Right lobe of liver (tissue), 4 donors: ENCODE measurements at regions not wholly inside any gene's neighbourhood (a gene's known extent, or its start where the extent isn't known, plus 50 kb on each side); places are given as distances from the start of the nearest gene placed in this dataset.
"Not testable (repeated sequence)": the region's sequence is repeated elsewhere in the genome, so short reads cannot be mapped to it uniquely, and the experiment has no call there.

Source experiments
- POLR2A ChIP-seq: fragments of 450-650 bp; IDR thresholded peaks from one replicate; pipeline ENCODE4 v1.6.1; 2017; ENCODE audit warnings: antibody characterized with exemption, mild to moderate bottlenecking
- TF ChIP-seq, protein P1 (sequence below), 4 donors: fragments of 200-600 bp in 3 of 4; fragments of 450-650 bp in 1 of 4; IDR thresholded peaks; one replicate each; pipeline versions ENCODE4 v1.5.1 to v1.8.0; 2016 to 2022; ENCODE audit warnings: antibody characterized with exemption in 4 of 4, mild to moderate bottlenecking in 2 of 4
- donor health status: DM: no; HTN: no; CAD: no.
- donor health status: DM: no; HTN: no; CAD: no.
- donor health status: DM: no; HTN: yes; CAD: no.

DNA sequence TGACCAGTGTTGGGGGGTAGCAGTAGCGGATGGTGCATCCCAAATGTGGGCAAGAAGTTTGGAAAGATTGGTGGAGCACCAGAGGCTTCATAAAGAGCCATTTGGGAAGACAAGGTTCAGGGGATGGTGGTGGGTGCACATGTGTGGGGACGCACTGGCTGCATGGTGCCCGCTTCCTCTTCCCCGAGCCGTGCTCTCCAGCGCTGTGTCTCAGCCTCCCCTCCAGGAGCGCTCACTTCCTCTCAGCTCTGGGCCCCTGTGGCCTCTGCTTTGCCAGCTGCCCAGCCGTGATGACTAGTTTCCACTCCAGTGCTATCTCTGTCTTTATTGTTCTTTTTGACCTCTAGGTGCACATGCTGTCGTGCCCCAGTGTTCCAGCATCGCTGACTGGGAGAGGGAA, 78.2 kb upstream of the CRYM start:
- TF ChIP-seq, protein P1, sequence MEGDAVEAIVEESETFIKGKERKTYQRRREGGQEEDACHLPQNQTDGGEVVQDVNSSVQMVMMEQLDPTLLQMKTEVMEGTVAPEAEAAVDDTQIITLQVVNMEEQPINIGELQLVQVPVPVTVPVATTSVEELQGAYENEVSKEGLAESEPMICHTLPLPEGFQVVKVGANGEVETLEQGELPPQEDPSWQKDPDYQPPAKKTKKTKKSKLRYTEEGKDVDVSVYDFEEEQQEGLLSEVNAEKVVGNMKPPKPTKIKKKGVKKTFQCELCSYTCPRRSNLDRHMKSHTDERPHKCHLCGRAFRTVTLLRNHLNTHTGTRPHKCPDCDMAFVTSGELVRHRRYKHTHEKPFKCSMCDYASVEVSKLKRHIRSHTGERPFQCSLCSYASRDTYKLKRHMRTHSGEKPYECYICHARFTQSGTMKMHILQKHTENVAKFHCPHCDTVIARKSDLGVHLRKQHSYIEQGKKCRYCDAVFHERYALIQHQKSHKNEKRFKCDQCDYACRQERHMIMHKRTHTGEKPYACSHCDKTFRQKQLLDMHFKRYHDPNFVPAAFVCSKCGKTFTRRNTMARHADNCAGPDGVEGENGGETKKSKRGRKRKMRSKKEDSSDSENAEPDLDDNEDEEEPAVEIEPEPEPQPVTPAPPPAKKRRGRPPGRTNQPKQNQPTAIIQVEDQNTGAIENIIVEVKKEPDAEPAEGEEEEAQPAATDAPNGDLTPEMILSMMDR (IDR thresholded peaks at IDR 0.05) = not testable (repeated sequence)
- TF ChIP-seq POLR2A = not testable (repeated sequence)
